HG03196 (cell line): ENCODE measurements at regions not wholly inside any gene's neighbourhood (a gene's known extent, or its start where the extent isn't known, plus 50 kb on each side); places are given as distances from the start of the nearest gene placed in this dataset.
"Not testable (repeated sequence)": the region's sequence is repeated elsewhere in the genome, so short reads cannot be mapped to it uniquely, and the experiment has no call there.

Experiments used
- ATAC-seq: cut with Tn5 transposase; IDR thresholded peaks from one replicate; pipeline ENCODE4 v1.9.1; 2021; ENCODE audit not compliant: unreplicated experiment

- no peak for ATAC-seq
These were observed 99.5 kb upstream of the LYPLAL1 start for GRCh38 chr1:219074084-219074728.

GRCh38 chr1:219075121-219075879 is 98.4 kb upstream of the LYPLAL1 start:
- no peak for ATAC-seq

- no peak for ATAC-seq
These were observed 97.2 kb upstream of the LYPLAL1 start for GRCh38 chr1:219076326-219076937.

- not testable (repeated sequence) for ATAC-seq
These were observed 95.9 kb upstream of the LYPLAL1 start for GRCh38 chr1:219077767-219078166.

DNA sequence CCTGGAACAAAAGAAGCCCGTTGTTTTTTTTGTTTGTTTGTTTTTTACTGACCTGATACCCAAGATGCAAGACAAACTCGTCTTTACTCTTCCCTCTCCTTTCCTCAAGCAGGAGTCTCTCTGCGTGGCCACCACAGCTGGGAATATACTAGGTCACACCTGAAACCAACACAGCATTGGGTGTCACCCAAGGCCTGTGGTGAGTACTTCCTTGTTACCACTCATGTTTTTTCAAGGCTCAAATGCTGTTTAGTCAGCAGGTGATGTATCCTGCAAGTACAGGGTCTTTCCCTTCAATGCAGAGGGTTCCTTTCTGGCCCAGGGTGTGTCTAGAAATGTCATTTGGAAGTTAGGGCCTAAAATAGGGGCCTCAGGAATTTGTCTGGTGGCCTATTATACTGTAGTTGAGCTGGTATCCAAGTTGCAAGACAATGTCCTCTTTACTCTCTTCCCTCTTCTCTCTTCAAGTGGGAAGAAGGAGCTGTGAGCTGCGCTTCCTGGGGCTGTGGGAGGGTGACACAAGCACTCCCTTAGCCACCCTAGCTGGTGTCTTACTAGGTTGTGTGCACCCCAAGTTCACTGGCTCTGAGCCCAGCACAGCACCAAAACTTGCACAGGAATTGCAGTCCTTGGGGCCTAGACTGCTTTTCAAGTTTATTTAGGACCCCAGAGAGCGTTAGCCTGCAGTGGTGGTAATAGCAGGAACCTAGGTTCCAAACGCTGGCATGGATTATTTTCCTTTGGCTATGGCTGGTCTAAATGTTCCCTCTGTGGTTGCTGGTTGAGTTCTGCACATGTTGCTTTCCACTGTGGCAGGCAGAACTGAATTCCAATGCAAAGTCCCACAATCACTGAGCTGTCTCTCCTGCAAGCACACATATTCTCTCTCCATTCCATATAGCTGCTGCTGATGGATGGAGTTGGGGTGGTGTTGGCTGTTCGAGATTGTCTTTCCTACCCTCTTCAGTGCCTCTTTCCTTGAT is 91.4 kb upstream of the LYPLAL1 start:
- peak; percentile 67 for ATAC-seq

DNA sequence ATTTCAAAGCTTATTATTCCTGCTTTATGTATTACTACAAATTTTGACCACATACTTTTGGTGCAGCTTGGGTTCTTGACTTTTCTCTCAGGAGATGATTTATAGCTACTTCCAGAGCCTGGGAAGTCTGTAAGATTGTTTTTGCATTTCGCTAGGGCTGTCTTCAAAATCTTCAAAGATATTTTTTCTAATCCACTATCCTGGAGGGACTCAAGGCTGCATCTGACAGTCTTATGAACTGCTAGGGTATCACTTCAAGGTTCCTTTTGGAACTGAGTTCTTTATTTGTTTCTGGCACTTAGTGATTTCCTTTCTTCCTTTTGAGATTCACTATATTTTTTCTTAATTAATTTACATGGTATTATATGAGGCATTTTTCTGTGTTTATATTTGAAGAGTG is 90.0 kb upstream of the LYPLAL1 start:
- ATAC-seq = no peak

GRCh38 chr1:219085082-219085481 is 88.6 kb upstream of the LYPLAL1 start:
- ATAC-seq = no peak

GRCh38 chr1:219085988-219086387 is 87.7 kb upstream of the LYPLAL1 start:
- ATAC-seq = no peak

- no peak for ATAC-seq
These were observed 86.7 kb upstream of the LYPLAL1 start for GRCh38 chr1:219086956-219087469.

DNA sequence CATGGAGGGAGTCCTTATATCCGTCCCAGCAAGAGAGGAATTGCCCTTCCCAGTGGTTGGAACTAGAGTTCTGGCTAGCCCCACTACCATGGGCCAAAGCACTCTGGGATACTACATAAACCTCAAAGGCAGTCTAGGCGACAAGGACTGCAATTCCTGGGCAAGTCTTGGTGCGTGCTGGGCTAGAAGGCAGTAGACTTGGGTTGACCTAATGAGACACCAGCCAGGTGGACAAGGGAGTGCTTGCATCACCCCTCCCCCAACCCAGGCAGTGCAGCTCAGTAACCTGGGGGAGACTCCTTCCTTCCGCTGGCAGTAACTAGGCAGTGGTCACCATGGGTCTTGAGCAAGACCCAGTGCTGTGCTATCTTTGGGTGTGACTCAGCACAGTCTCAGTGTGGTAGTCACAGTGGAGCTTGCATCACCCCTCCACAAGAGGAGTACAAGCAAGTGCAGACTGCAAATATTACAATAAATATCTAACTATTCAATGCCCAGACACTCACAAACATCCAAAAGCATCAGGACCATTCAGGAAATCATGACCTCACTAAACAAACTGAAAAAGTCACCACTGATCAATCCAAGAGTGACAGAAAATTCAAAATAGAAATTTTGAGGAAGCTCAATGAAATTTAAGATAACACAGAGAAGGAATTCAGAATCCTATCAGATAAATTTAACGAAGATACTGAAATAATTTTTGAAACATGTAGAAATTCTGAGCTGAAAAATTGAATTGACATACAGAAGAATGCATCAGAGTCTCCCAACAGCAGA is 84.7 kb upstream of the LYPLAL1 start:
- peak; percentile 92 for ATAC-seq

GRCh38 chr1:219090607-219091006 is 83.1 kb upstream of the LYPLAL1 start:
- ATAC-seq = peak; percentile 69

- ATAC-seq = no peak
These were observed 81.5 kb upstream of the LYPLAL1 start for GRCh38 chr1:219092206-219092605.

- no peak for ATAC-seq
These were observed 74.4 kb upstream of the LYPLAL1 start for GRCh38 chr1:219099307-219099706.

- ATAC-seq = no peak
These were observed 73.6 kb upstream of the LYPLAL1 start for GRCh38 chr1:219100059-219100458.

DNA sequence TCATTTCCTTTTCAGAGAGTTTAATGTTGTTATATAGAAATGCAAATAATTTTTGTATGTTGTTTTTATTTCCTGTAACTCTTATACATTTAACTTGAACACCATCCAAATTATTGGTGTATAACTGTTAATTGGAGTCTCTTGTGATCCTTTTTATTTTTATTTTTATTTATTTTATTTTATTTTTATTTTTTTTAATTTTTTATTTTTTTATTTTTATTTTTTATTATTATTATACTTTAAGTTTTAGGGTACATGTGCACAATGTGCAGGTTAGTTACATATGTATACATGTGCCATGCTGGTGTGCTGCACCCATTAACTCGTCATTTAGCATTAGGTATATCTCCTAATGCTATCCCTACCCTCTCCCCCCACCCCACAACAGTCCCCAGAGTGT is 71.2 kb upstream of the LYPLAL1 start:
- ATAC-seq = not testable (repeated sequence)

DNA sequence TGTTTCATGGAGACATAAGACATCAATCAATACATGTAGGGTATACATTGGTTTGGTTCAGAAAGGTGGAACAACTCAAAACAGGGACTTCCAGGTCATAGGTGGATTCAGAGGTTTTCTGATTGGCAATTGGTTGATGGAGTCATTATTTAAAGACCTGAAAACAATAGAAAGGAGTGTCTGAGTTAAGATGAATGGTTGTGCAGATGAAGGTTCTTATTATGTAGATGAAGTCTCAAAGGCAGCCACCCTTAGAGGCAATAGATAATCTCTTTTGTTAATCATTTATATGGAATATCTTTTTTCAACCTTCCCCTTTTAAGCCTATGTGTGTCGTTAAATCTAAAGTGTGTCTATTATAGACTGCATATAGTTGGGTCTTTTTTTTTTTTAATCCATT is 67.8 kb upstream of the LYPLAL1 start:
- no peak for ATAC-seq

GRCh38 chr1:219109424-219110018 is 64.2 kb upstream of the LYPLAL1 start:
- no peak for ATAC-seq

- ATAC-seq = no peak
These were observed 60.4 kb upstream of the LYPLAL1 start for GRCh38 chr1:219113261-219113660.

GRCh38 chr1:219114014-219114413 is 59.7 kb upstream of the LYPLAL1 start:
- ATAC-seq = no peak

DNA sequence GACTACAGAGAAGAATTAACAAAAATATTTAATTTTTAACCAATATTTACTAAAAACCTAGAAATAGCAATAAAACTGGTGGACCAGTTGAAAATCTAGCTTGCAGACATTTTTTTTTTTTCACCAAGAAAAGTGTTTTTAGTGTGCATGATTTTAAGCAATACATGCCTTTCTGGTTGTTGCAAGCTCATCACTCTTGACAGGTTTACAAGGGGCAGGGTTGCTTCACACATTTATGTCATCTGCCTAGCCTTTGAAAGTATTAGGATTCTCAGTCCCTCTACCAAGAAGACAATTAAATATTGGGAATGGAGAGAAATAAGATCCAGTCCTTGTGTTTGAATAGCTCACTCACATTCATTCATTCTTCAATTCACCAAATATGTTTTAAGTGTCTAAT is 53.8 kb upstream of the LYPLAL1 start:
- ATAC-seq = no peak
